Transverse colon (tissue), 3 donors: ENCODE measurements at regions not wholly inside any gene's neighbourhood (a gene's known extent, or its start where the extent isn't known, plus 50 kb on each side); places are given as distances from the start of the nearest gene placed in this dataset.

Experiments used
- EP300 ChIP-seq: sonication (generic); formaldehyde crosslinking; IDR thresholded peaks from one replicate; pipeline ENCODE4 v1.6.1; 2017; ENCODE audit warnings: antibody characterized with exemption, low read depth
- TF ChIP-seq, protein P1 (sequence below), 5 experiments: fragments of 200-600 bp in 3 of 5; fragments of 450-650 bp in 2 of 5; sonication (generic) in 3 of 5; IDR thresholded peaks; 1 replicate in 2 of 5; 2 replicates in 3 of 5; pipeline ENCODE4 v1.5.1; 2016 to 2017; ENCODE audit warnings: antibody characterized with exemption in 5 of 5, inconsistent platforms in 3 of 5, mild to moderate bottlenecking in 2 of 5, moderate library complexity in 1 of 5

GRCh38 chr13:55661505-55661904, 1479.2 kb upstream of the PRR20A start:
- TF ChIP-seq, protein P1, sequence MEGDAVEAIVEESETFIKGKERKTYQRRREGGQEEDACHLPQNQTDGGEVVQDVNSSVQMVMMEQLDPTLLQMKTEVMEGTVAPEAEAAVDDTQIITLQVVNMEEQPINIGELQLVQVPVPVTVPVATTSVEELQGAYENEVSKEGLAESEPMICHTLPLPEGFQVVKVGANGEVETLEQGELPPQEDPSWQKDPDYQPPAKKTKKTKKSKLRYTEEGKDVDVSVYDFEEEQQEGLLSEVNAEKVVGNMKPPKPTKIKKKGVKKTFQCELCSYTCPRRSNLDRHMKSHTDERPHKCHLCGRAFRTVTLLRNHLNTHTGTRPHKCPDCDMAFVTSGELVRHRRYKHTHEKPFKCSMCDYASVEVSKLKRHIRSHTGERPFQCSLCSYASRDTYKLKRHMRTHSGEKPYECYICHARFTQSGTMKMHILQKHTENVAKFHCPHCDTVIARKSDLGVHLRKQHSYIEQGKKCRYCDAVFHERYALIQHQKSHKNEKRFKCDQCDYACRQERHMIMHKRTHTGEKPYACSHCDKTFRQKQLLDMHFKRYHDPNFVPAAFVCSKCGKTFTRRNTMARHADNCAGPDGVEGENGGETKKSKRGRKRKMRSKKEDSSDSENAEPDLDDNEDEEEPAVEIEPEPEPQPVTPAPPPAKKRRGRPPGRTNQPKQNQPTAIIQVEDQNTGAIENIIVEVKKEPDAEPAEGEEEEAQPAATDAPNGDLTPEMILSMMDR (IDR thresholded peaks at IDR 0.05), result no peak
- no peak for TF ChIP-seq EP300
